H1 (cell line): ENCODE measurements at regions not wholly inside any gene's neighbourhood (a gene's known extent, or its start where the extent isn't known, plus 50 kb on each side); places are given as distances from the start of the nearest gene placed in this dataset.

ENCODE experiments used
- CTCF ChIA-PET: fragments of 300-600 bp; sonication (Branson Sonifier 250); formaldehyde crosslinking; loops from one replicate; lab custom pipeline; 2021; ENCODE audit not compliant: partially characterized antibody; lab: Charles Lee
- POLR2A ChIA-PET: fragments of 300-600 bp; sonication (Branson Sonifier 250); formaldehyde crosslinking; loops from one replicate; lab custom pipeline; 2021; ENCODE audit warnings: inconsistent platforms; ENCODE audit not compliant: partially characterized antibody; lab: Charles Lee
- DNase-seq, 2 experiments: peaks; one replicate each; pipeline versions ENCODE4 v3.0.0 to v3.0.0-alpha.2; 2010 to 2022; ENCODE audit warnings: low spot score in 2 of 2, low read depth in 1 of 2, mixed read lengths in 1 of 2
- FAIRE-seq: peaks from 2 replicates; lab custom pipeline; 2011; peaks lifted over from hg19 to GRCh38; lab: Jason Lieb, UNC
- H2AFZ ChIP-seq: 2 replicates; pipeline ENCODE4 v1.8.1; 2012; ENCODE audit warnings: low read length, inconsistent platforms
- H2AK5ac ChIP-seq: 2 replicates; pipeline ENCODE4 v1.6.1; 2013; ENCODE audit warnings: low read depth, low read length
- H2BK120ac ChIP-seq: replicated peaks from 2 replicates; pipeline ENCODE3; 2013; ENCODE audit warnings: low read depth, low read length, inconsistent platforms
- H2BK12ac ChIP-seq: 2 replicates; pipeline ENCODE4 v1.6.1; 2013; ENCODE audit warnings: low read depth, low read length
- H2BK15ac ChIP-seq: 2 replicates; pipeline ENCODE4 v1.6.1; 2013; ENCODE audit warnings: low read length
- H2BK20ac ChIP-seq: 2 replicates; pipeline ENCODE4 v1.6.1; 2013; ENCODE audit warnings: low read length
- H2BK5ac ChIP-seq: 2 replicates; pipeline ENCODE4 v1.6.1; 2013; ENCODE audit warnings: low read depth, low read length
- H3K14ac ChIP-seq: 2 replicates; pipeline ENCODE4 v1.6.1; 2013; ENCODE audit warnings: inconsistent platforms; ENCODE audit not compliant: insufficient read length
- H3K18ac ChIP-seq: 2 replicates; pipeline ENCODE4 v1.6.1; 2013; ENCODE audit warnings: low read length; ENCODE audit errors: extremely low read depth
- H3K23ac ChIP-seq: 2 replicates; pipeline ENCODE4 v1.6.1; 2013; ENCODE audit warnings: inconsistent platforms; ENCODE audit not compliant: insufficient read length
- H3K23me2 ChIP-seq: 2 replicates; pipeline ENCODE4 v1.6.1; 2013; ENCODE audit warnings: low read depth, low read length
- H3K27ac ChIP-seq: 2 replicates; pipeline ENCODE4 v1.6.1; 2011; ENCODE audit warnings: low read depth, low read length, inconsistent platforms
- H3K27me3 ChIP-seq, 4 experiments: replicated peaks in 1 of 4; 1 replicate in 1 of 4; 2 replicates in 3 of 4; pipeline versions ENCODE4 v1.6.1 to v1.8.1; 2011 to 2013; ENCODE audit warnings: low read length in 3 of 4, mild to moderate bottlenecking in 3 of 4, inconsistent platforms in 2 of 4, mixed read lengths in 2 of 4, moderate library complexity in 1 of 4; ENCODE audit not compliant: control insufficient read depth in 3 of 4, insufficient read depth in 3 of 4; ENCODE audit errors: extremely low read depth in 1 of 4
- H3K36me3 ChIP-seq, 4 experiments: 2 replicates each; pipeline versions ENCODE4 v1.6.1 to v1.8.1; 2011 to 2013; ENCODE audit warnings: mild to moderate bottlenecking in 4 of 4, low read length in 3 of 4, moderate library complexity in 2 of 4, control low read depth in 1 of 4, inconsistent platforms in 1 of 4; ENCODE audit not compliant: insufficient read depth in 4 of 4, control insufficient read depth in 2 of 4
- H3K4ac ChIP-seq: replicated peaks from 2 replicates; pipeline ENCODE3; 2013; ENCODE audit warnings: low read length, low read depth, mixed read lengths, inconsistent platforms; ENCODE audit not compliant: insufficient read length
- H3K4me1 ChIP-seq, 4 experiments: replicated peaks in 1 of 4; 1 replicate in 1 of 4; 2 replicates in 3 of 4; pipeline versions ENCODE4 v1.6.1 to v1.8.1; 2011 to 2013; ENCODE audit warnings: low read length in 3 of 4, inconsistent platforms in 2 of 4, mixed read lengths in 1 of 4; ENCODE audit not compliant: insufficient read depth in 4 of 4, control insufficient read depth in 3 of 4
- H3K4me2 ChIP-seq, 2 experiments: 2 replicates each; pipeline versions ENCODE4 v1.6.1 to v1.8.1; 2011 to 2013; ENCODE audit warnings: low read depth in 2 of 2, low read length in 2 of 2, control low read depth in 1 of 2, inconsistent platforms in 1 of 2, mild to moderate bottlenecking in 1 of 2; ENCODE audit not compliant: insufficient read depth in 1 of 2
- H3K4me3 ChIP-seq, 4 experiments: fragments of 200-600, 300-600 bp in 1 of 4; sonication (generic), shearing (Covaris generic), sonication (Bioruptor Twin) in 1 of 4; 2 replicates each; pipeline versions ENCODE4 v1.5.1 to v1.8.1; 2011 to 2016; ENCODE audit warnings: low read length in 4 of 4, low read depth in 3 of 4, control low read depth in 2 of 4, inconsistent platforms in 2 of 4, mild to moderate bottlenecking in 2 of 4, mixed read lengths in 1 of 4, moderate library complexity in 1 of 4; ENCODE audit not compliant: insufficient read depth in 2 of 4; ENCODE audit errors: extremely low read depth in 1 of 4
- H3K56ac ChIP-seq: replicated peaks from 2 replicates; pipeline ENCODE3; 2013; ENCODE audit warnings: low read depth, mild to moderate bottlenecking, mixed read lengths, low read length, inconsistent platforms; ENCODE audit not compliant: insufficient read length
- H3K79me1 ChIP-seq: 2 replicates; pipeline ENCODE4 v1.6.1; 2013; ENCODE audit warnings: low read depth, low read length, control low read depth
- H3K79me2 ChIP-seq, 2 experiments: 2 replicates each; pipeline versions ENCODE4 v1.6.1 to v1.8.1; 2012 to 2013; ENCODE audit warnings: low read length in 2 of 2, mild to moderate bottlenecking in 2 of 2, inconsistent platforms in 1 of 2; ENCODE audit not compliant: insufficient read depth in 2 of 2, control insufficient read depth in 1 of 2
- H3K9ac ChIP-seq, 4 experiments: replicated peaks in 1 of 4; 1 replicate in 1 of 4; 2 replicates in 3 of 4; pipeline versions ENCODE4 v1.6.1 to v1.8.1; 2011 to 2013; ENCODE audit warnings: low read depth in 3 of 4, low read length in 3 of 4, control low read depth in 2 of 4, mild to moderate bottlenecking in 2 of 4, moderate library complexity in 2 of 4, inconsistent platforms in 1 of 4; ENCODE audit errors: extremely low read depth in 1 of 4
- H3K9me3 ChIP-seq, 2 experiments: 2 replicates each; pipeline versions ENCODE4 v1.6.1 to v1.8.1; 2012 to 2013; ENCODE audit warnings: mild to moderate bottlenecking in 2 of 2, moderate library complexity in 2 of 2, control low read depth in 1 of 2, inconsistent platforms in 1 of 2, low read depth in 1 of 2, low read length in 1 of 2, mixed read lengths in 1 of 2; ENCODE audit not compliant: insufficient read depth in 2 of 2
- H4K20me1 ChIP-seq, 2 experiments: replicated peaks in 1 of 2; 2 replicates each; pipeline versions ENCODE3 to v1.8.1; 2011 to 2013; ENCODE audit warnings: inconsistent platforms in 2 of 2, low read length in 2 of 2, mild to moderate bottlenecking in 1 of 2; ENCODE audit not compliant: insufficient read depth in 2 of 2, control insufficient read depth in 1 of 2
- H4K5ac ChIP-seq: 2 replicates; pipeline ENCODE4 v1.6.1; 2013; ENCODE audit warnings: low read length, low read depth, mixed read lengths, inconsistent platforms; ENCODE audit not compliant: insufficient read length
- H4K8ac ChIP-seq: 2 replicates; pipeline ENCODE4 v1.8.0; 2013; ENCODE audit warnings: mild to moderate bottlenecking, moderate library complexity, low read length, inconsistent platforms; ENCODE audit not compliant: insufficient read depth; ENCODE audit errors: extremely low read depth
- H4K91ac ChIP-seq: replicated peaks from 2 replicates; pipeline ENCODE3; 2013; ENCODE audit warnings: low read length, mixed read lengths, inconsistent platforms; ENCODE audit not compliant: insufficient read length
- EGR1 ChIP-seq: IDR thresholded peaks from 2 replicates; pipeline ENCODE4 v1.6.1; 2011; ENCODE audit warnings: low read depth, low read length, borderline replicate concordance
- EZH2 ChIP-seq: fragments of 200-600 bp; sonication (generic); IDR thresholded peaks from 2 replicates; pipeline ENCODE4 v1.7.1; 2012; ENCODE audit warnings: low read depth, mild to moderate bottlenecking, moderate library complexity, low read length, inconsistent platforms; ENCODE audit not compliant: severe bottlenecking
- JUND ChIP-seq: IDR thresholded peaks from 2 replicates; pipeline ENCODE4 v1.6.1; 2011; ENCODE audit warnings: mild to moderate bottlenecking, improper control_type of control experiment, low read length
- KDM1A ChIP-seq: fragments of 200-600, 300-600 bp; sonication (generic); IDR thresholded peaks from 2 replicates; pipeline ENCODE4 v1.7.1; 2016; ENCODE audit warnings: mild to moderate bottlenecking, low read length, borderline replicate concordance
- SRF ChIP-seq: IDR thresholded peaks from 2 replicates; pipeline ENCODE4 v1.6.1; 2011; ENCODE audit warnings: mild to moderate bottlenecking, low read depth, low read length, moderate library complexity
- WGBS, 2 experiments: shearing (Covaris generic) in 1 of 2; methylation state at CpG; one replicate each; pipeline versions ENCODE4 v1.1.6 to v1.1.7; 2013 to 2015; ENCODE audit warnings: low lambda C conversion rate in 2 of 2, mixed read lengths in 2 of 2, inconsistent platforms in 1 of 2, low coverage in 1 of 2, missing lambda C conversion rate in 1 of 2; ENCODE audit not compliant: insufficient replicate concordance in 2 of 2, insufficient coverage in 1 of 2, insufficient read length in 1 of 2; ENCODE audit errors: extremely low coverage in 1 of 2, missing lambda C conversion rate in 1 of 2; 5-methylcytosine and 5-hydroxymethylcytosine counted together

DNA sequence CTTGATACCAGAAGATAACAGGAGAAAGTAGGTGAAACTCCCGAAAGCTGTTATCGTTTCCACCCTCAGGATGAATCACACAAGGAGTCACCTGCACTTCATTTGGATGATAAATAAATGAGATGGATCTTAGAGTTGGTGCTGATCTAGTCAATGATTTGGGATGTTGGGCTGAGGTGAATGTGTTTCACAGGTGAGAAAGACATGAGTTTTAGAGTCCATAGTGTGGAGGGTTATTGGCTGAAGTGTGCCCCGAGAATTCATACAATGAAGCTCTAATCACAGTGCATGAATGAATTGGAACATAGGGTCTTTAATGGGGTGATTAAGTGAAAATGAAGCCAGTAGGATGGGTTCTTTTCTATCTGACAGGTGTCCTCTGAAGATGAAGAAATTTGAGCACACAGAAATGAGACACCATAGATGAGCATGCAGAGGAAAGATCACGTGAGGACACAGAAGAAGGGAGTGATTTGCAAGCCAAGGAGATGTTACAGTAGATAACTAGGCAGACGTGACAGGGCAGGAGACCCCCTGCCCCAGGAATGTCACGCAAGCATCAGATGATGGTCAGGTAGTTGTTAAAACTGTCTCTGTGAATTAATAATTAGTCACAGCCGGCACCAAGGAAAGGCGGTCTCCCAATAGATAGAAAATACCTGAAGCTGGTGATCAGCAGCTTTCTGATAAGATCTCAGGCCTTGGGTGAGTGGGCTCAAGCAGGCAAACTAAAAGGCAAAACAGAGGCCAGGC is 60.3 kb upstream of the IGLL5 start:
- Histone ChIP-seq H3K56ac (no peak overlapping the region), H3K4me3 (no peak overlapping the region), H4K8ac (no peak overlapping the region), H3K36me3 (no peaks in the 10 kb centered on the region), H2AK5ac (no peak overlapping the region), H3K27me3 (peaks cover 5 to 22% (median 12%) of the 10 kb centered on the region in 4 experiments; a peak in 6 of 7 replicates), H2BK12ac (no peak overlapping the region), H3K23ac (no peak overlapping the region), H4K20me1 (no peaks in the 10 kb centered on the region), H3K27ac (no peak overlapping the region), H3K79me1 (no peaks in the 10 kb centered on the region), H2BK120ac (no peak overlapping the region), H3K9me3 (peaks cover 6 to 39% of the 10 kb centered on the region in 2 experiments; a peak in 3 of 4 replicates), H2BK15ac (no peak overlapping the region), H2BK5ac (no peak overlapping the region), H2AFZ (no peak overlapping the region), H3K79me2 (no peaks in the 10 kb centered on the region), H3K23me2 (no peaks in the 10 kb centered on the region), H4K91ac (no peak overlapping the region), H3K4me2 (no peak overlapping the region), H4K5ac (no peak overlapping the region), H3K14ac (no peak overlapping the region), H3K4me1 (no peaks in the 10 kb centered on the region), H3K4ac (no peak overlapping the region), H3K9ac (no peak overlapping the region), H2BK20ac (no peak overlapping the region), H3K18ac (no peak overlapping the region)
- no peak for DNase-seq
- no peak for FAIRE-seq
- ChIA-PET CTCF (no interaction called here), POLR2A (no interaction called here)
- 82% methylated on average over 8 of the region's 8 CpGs; no CpG with 5 or more reads in 1 of the 2 experiments for WGBS, 2 experiments
- no peak for TF ChIP-seq JUND
- no peak for TF ChIP-seq EZH2
- no peak for TF ChIP-seq SRF
- no peak for TF ChIP-seq EGR1
- TF ChIP-seq KDM1A, result no peak
